ENCODE measurements at regions not wholly inside any gene's neighbourhood (a gene's known extent, or its start where the extent isn't known, plus 50 kb on each side); places are given as distances from the start of the nearest gene placed in this dataset.

DNA sequence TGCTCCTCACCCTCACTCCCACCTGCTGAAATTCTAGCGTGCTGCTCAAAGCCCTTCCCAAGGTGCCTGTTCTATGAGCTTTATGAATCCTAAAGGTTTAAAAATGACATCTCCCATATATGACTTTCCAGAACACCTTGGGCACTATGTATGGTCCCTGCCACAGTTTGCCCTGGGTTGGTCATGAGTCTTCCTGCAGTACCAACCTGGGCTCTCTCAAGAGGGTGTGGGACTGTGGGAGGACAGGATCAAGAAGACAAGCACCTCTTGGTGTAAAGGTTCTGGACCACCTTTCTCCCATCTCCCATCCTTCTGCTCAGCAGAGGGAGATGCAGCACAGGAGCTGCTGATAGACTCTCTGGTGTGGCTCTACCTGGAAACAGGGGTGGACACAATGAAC lies 134.1 kb downstream of the FCRL5 start:
- TF ChIP-seq, protein P1, sequence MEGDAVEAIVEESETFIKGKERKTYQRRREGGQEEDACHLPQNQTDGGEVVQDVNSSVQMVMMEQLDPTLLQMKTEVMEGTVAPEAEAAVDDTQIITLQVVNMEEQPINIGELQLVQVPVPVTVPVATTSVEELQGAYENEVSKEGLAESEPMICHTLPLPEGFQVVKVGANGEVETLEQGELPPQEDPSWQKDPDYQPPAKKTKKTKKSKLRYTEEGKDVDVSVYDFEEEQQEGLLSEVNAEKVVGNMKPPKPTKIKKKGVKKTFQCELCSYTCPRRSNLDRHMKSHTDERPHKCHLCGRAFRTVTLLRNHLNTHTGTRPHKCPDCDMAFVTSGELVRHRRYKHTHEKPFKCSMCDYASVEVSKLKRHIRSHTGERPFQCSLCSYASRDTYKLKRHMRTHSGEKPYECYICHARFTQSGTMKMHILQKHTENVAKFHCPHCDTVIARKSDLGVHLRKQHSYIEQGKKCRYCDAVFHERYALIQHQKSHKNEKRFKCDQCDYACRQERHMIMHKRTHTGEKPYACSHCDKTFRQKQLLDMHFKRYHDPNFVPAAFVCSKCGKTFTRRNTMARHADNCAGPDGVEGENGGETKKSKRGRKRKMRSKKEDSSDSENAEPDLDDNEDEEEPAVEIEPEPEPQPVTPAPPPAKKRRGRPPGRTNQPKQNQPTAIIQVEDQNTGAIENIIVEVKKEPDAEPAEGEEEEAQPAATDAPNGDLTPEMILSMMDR (conservative IDR thresholded peaks at IDR 0.05; ENCODE audit: low read depth in 2 of 2) = no peak
- TF ChIP-seq POLR2AphosphoS5 (IDR thresholded peaks at IDR 0.05; ENCODE audit: low read depth) (no peak), CREB1 (CRISPR knock-in tag; IDR thresholded peaks at IDR 0.05; ENCODE audit: low read depth) (no peak), EZH2 (IDR thresholded peaks at IDR 0.05; ENCODE audit: low read depth, unreplicated experiment) (no peak), JUNB (IDR thresholded peaks at IDR 0.05; ENCODE audit: unreplicated experiment) (no peak), NANOG (IDR thresholded peaks at IDR 0.05; ENCODE audit: borderline replicate concordance) (no peak), STAT1 (IDR thresholded peaks at IDR 0.05; ENCODE audit: unreplicated experiment) (no peak), ZNF114 (CRISPR knock-in tag; IDR thresholded peaks at IDR 0.05) (no peak), EZH2phosphoT487 (IDR thresholded peaks at IDR 0.05; ENCODE audit: unreplicated experiment) (no peak), ZNF331 (CRISPR knock-in tag; IDR thresholded peaks at IDR 0.05; ENCODE audit: low read depth) (no peak)
- TF ChIP-seq, protein P2, sequence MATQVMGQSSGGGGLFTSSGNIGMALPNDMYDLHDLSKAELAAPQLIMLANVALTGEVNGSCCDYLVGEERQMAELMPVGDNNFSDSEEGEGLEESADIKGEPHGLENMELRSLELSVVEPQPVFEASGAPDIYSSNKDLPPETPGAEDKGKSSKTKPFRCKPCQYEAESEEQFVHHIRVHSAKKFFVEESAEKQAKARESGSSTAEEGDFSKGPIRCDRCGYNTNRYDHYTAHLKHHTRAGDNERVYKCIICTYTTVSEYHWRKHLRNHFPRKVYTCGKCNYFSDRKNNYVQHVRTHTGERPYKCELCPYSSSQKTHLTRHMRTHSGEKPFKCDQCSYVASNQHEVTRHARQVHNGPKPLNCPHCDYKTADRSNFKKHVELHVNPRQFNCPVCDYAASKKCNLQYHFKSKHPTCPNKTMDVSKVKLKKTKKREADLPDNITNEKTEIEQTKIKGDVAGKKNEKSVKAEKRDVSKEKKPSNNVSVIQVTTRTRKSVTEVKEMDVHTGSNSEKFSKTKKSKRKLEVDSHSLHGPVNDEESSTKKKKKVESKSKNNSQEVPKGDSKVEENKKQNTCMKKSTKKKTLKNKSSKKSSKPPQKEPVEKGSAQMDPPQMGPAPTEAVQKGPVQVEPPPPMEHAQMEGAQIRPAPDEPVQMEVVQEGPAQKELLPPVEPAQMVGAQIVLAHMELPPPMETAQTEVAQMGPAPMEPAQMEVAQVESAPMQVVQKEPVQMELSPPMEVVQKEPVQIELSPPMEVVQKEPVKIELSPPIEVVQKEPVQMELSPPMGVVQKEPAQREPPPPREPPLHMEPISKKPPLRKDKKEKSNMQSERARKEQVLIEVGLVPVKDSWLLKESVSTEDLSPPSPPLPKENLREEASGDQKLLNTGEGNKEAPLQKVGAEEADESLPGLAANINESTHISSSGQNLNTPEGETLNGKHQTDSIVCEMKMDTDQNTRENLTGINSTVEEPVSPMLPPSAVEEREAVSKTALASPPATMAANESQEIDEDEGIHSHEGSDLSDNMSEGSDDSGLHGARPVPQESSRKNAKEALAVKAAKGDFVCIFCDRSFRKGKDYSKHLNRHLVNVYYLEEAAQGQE (IDR thresholded peaks at IDR 0.05; ENCODE audit: unreplicated experiment) = no peak
- TF ChIP-seq, protein P3, sequence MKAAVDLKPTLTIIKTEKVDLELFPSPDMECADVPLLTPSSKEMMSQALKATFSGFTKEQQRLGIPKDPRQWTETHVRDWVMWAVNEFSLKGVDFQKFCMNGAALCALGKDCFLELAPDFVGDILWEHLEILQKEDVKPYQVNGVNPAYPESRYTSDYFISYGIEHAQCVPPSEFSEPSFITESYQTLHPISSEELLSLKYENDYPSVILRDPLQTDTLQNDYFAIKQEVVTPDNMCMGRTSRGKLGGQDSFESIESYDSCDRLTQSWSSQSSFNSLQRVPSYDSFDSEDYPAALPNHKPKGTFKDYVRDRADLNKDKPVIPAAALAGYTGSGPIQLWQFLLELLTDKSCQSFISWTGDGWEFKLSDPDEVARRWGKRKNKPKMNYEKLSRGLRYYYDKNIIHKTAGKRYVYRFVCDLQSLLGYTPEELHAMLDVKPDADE (IDR thresholded peaks at IDR 0.05) = no peak
